ENCODE measurements at regions not wholly inside any gene's neighbourhood (a gene's known extent, or its start where the extent isn't known, plus 50 kb on each side); places are given as distances from the start of the nearest gene placed in this dataset.

DNA sequence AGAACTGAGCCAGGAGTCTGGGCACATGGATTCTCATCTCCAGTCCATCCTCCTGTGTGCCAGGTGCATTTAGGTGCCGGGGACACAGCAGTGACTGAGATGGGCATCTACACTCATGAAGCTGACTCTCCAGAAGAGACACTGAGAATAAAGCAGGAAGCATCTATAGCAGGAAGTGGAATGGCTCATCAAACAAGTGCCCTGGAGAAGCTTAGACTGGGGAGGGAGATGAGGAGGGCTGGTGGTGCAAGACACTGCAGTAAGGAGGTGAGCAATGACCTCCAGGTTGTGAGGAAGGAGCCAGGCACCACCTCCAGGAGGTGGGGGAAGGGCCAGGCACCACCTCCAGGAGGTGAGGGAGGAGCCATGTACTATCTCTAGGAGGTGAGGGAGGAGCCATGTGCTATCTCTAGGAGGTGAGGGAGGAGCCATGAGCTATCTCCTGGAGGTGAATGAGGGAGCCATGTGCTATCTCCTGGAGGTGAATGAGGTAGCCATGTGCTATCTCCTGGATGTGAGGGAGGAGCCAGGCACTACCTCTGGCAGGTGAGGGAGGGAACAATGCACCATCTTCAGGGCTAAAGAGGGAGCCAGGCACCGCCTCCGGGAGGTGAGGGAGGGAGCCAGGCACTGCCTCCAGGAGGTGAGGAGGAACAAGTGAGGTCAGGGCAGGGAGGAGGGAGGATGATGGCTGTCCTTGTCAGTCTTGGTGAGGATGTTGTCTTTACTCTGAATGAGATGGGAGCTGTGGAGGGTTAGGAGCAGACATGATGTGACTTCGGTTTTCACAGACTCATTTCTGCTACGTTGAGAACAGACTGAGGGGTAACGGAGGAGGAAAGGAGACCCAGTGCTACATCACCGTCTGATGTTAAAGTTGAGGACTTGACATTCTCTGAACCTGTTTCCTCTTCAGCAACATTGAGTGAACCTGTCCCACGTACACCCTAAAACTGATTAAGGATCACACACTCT is 961.9 kb upstream of the TMEM132C start:
- Histone ChIP-seq H3K36me3 (ENCODE audit: control insufficient read depth in 2 of 2, insufficient read depth in 2 of 2, low read length in 1 of 2) (no peaks in the 10 kb centered on the region), H3K9me3 (replicated peaks; ENCODE audit: control insufficient read depth, insufficient read depth, low read length) (no peaks in the 10 kb centered on the region; the same call in 2 of the 3 replicates), H2AFZ (ENCODE audit: control insufficient read depth, low read depth, low read length) (no peak overlapping the region), H3K27ac (ENCODE audit: control insufficient read depth, insufficient read depth) (no peak overlapping the region), H3K79me2 (ENCODE audit: control insufficient read depth, insufficient read depth, low read length) (no peaks in the 10 kb centered on the region), H3K27me3 (replicated peaks in 1 of 2; ENCODE audit: control insufficient read depth in 2 of 2, insufficient read depth in 2 of 2, low read length in 1 of 2) (no peaks in the 10 kb centered on the region), H4K20me1 (ENCODE audit: control insufficient read depth, insufficient read depth) (no peaks in the 10 kb centered on the region), H3K4me2 (ENCODE audit: control insufficient read depth, insufficient read depth) (no peak overlapping the region), H3K9ac (ENCODE audit: control insufficient read depth, insufficient read depth, low read length) (no peak overlapping the region), H3K4me3 (no peak overlapping the region), H3K4me1 (ENCODE audit: control insufficient read depth, insufficient read depth, low read length) (no peaks in the 10 kb centered on the region)
- ChIA-PET RAD21 (ENCODE audit: unreplicated experiment) (no interaction called here), CTCF (interaction anchor here (1.0 kb wide), 1 partner anchor 18 kb away, joined by 3 read pairs; no protein-coding TSS in a partner anchor), POLR2A (no interaction called here), SMC1A (ENCODE audit: uncharacterized antibody, unreplicated experiment) (no interaction called here)
- no peak for DNase-seq (ENCODE audit: low read depth, low spot score)
- no TSS peak for BruUV-seq (replicated peaks)
- TF ChIP-seq MTA2 (IDR thresholded peaks at IDR 0.05; ENCODE audit: low read depth) (no peak), CHD4 (IDR thresholded peaks at IDR 0.05) (no peak), NFYA (IDR thresholded peaks at IDR 0.05; ENCODE audit: borderline replicate concordance, low read depth, low read length) (no peak), GATAD2B (conservative IDR thresholded peaks at IDR 0.05; ENCODE audit: low read depth) (no peak), ASH2L (IDR thresholded peaks at IDR 0.05; ENCODE audit: borderline replicate concordance, low read depth) (no peak), PAX5 (IDR thresholded peaks at IDR 0.05; ENCODE audit: borderline replicate concordance, low read depth, low read length) (no peak), MTA3 (IDR thresholded peaks at IDR 0.05; ENCODE audit: borderline replicate concordance, low read length) (no peak), BACH1 (IDR thresholded peaks at IDR 0.05; ENCODE audit: borderline replicate concordance) (no peak)
- TF ChIP-seq, protein P1, sequence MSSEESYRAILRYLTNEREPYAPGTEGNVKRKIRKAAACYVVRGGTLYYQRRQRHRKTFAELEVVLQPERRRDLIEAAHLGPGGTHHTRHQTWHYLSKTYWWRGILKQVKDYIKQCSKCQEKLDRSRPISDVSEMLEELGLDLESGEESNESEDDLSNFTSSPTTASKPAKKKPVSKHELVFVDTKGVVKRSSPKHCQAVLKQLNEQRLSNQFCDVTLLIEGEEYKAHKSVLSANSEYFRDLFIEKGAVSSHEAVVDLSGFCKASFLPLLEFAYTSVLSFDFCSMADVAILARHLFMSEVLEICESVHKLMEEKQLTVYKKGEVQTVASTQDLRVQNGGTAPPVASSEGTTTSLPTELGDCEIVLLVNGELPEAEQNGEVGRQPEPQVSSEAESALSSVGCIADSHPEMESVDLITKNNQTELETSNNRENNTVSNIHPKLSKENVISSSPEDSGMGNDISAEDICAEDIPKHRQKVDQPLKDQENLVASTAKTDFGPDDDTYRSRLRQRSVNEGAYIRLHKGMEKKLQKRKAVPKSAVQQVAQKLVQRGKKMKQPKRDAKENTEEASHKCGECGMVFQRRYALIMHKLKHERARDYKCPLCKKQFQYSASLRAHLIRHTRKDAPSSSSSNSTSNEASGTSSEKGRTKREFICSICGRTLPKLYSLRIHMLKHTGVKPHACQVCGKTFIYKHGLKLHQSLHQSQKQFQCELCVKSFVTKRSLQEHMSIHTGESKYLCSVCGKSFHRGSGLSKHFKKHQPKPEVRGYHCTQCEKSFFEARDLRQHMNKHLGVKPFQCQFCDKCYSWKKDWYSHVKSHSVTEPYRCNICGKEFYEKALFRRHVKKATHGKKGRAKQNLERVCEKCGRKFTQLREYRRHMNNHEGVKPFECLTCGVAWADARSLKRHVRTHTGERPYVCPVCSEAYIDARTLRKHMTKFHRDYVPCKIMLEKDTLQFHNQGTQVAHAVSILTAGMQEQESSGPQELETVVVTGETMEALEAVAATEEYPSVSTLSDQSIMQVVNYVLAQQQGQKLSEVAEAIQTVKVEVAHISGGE (CRISPR knock-in tag; IDR thresholded peaks at IDR 0.05): no peak
- TF ChIP-seq, protein P2, sequence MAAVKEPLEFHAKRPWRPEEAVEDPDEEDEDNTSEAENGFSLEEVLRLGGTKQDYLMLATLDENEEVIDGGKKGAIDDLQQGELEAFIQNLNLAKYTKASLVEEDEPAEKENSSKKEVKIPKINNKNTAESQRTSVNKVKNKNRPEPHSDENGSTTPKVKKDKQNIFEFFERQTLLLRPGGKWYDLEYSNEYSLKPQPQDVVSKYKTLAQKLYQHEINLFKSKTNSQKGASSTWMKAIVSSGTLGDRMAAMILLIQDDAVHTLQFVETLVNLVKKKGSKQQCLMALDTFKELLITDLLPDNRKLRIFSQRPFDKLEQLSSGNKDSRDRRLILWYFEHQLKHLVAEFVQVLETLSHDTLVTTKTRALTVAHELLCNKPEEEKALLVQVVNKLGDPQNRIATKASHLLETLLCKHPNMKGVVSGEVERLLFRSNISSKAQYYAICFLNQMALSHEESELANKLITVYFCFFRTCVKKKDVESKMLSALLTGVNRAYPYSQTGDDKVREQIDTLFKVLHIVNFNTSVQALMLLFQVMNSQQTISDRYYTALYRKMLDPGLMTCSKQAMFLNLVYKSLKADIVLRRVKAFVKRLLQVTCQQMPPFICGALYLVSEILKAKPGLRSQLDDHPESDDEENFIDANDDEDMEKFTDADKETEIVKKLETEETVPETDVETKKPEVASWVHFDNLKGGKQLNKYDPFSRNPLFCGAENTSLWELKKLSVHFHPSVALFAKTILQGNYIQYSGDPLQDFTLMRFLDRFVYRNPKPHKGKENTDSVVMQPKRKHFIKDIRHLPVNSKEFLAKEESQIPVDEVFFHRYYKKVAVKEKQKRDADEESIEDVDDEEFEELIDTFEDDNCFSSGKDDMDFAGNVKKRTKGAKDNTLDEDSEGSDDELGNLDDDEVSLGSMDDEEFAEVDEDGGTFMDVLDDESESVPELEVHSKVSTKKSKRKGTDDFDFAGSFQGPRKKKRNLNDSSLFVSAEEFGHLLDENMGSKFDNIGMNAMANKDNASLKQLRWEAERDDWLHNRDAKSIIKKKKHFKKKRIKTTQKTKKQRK (IDR thresholded peaks at IDR 0.05; ENCODE audit: low read depth, low read length): no peak
- TF ChIP-seq, protein P3, sequence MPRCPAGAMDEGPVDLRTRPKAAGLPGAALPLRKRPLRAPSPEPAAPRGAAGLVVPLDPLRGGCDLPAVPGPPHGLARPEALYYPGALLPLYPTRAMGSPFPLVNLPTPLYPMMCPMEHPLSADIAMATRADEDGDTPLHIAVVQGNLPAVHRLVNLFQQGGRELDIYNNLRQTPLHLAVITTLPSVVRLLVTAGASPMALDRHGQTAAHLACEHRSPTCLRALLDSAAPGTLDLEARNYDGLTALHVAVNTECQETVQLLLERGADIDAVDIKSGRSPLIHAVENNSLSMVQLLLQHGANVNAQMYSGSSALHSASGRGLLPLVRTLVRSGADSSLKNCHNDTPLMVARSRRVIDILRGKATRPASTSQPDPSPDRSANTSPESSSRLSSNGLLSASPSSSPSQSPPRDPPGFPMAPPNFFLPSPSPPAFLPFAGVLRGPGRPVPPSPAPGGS (IDR thresholded peaks at IDR 0.05; ENCODE audit: borderline replicate concordance, insufficient read depth, low read depth, low read length, poor library complexity, severe bottlenecking): no peak
- TF ChIP-seq, protein P4, sequence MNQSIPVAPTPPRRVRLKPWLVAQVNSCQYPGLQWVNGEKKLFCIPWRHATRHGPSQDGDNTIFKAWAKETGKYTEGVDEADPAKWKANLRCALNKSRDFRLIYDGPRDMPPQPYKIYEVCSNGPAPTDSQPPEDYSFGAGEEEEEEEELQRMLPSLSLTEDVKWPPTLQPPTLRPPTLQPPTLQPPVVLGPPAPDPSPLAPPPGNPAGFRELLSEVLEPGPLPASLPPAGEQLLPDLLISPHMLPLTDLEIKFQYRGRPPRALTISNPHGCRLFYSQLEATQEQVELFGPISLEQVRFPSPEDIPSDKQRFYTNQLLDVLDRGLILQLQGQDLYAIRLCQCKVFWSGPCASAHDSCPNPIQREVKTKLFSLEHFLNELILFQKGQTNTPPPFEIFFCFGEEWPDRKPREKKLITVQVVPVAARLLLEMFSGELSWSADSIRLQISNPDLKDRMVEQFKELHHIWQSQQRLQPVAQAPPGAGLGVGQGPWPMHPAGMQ (IDR thresholded peaks at IDR 0.05; ENCODE audit: borderline replicate concordance): no peak
- WGBS (ENCODE audit: insufficient coverage, insufficient replicate concordance, low lambda C conversion rate, missing lambda C conversion rate): 32% methylated on average over 8 of the region's 8 CpGs
- in situ Hi-C loops (cut with MboI): no loop called here
- ATAC-seq: no peak
- FAIRE-seq: no peak
- intact Hi-C loops (cut with micrococcal nuclease; ENCODE audit: unreplicated experiment): no loop called here
